GM12878 (cell line): ENCODE measurements at regions not wholly inside any gene's neighbourhood (a gene's known extent, or its start where the extent isn't known, plus 50 kb on each side); places are given as distances from the start of the nearest gene placed in this dataset.

Experiments
- ATF7 ChIP-seq: fragments of 450-650 bp; IDR thresholded peaks from 2 replicates; pipeline ENCODE4 v1.6.1; 2016; ENCODE audit warnings: low read depth, mild to moderate bottlenecking
- CTCF ChIP-seq, 3 experiments: IDR thresholded peaks in 2 of 3; conservative IDR thresholded peaks in 1 of 3; 2 replicates each; pipeline ENCODE4 v1.5.1; 2011; ENCODE audit warnings: low read depth in 3 of 3, low read length in 3 of 3, mild to moderate bottlenecking in 3 of 3, control low read depth in 2 of 3, moderate library complexity in 2 of 3, inconsistent platforms in 1 of 3, mixed read lengths in 1 of 3; ENCODE audit not compliant: control insufficient read depth in 2 of 3, insufficient read depth in 1 of 3; ENCODE audit errors: extremely low read depth in 1 of 3
- POLR2AphosphoS5 ChIP-seq: IDR thresholded peaks from 2 replicates; pipeline ENCODE4 v1.6.1; 2011; ENCODE audit warnings: mild to moderate bottlenecking, low read length, inconsistent platforms
- SMAD5 ChIP-seq: IDR thresholded peaks from 2 replicates; pipeline ENCODE4 v1.6.1; 2016; ENCODE audit warnings: antibody characterized with exemption, low read depth

DNA sequence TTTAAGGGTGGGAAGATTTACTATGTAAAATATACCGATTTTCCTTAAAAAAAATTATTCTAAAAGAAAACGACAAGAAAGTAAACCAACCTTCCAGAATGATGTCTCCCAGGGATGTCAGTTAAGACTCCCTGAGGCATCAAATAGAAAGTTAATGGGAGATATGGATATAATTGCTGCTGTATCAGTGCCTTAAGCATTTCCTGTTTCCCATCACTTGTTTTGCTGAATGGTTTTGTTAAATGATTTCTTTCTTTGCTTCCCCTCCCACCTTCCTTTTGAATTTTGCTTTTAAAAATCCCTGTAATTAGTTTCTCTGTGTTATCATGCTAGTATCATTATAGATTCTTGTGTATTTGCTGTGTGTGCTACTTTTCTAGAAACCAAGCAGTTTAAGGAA, 154.3 kb upstream of the CWC22 start:
- no peak for TF ChIP-seq CTCF (IDR thresholded peaks at IDR 0.05 in 2 of 3, conservative IDR thresholded peaks at IDR 0.05 in 1 of 3; ENCODE audit: control insufficient read depth in 2 of 3, extremely low read depth in 1 of 3, insufficient read depth in 1 of 3, low read depth in 3 of 3, low read length in 3 of 3)
- TF ChIP-seq ATF7: no peak
- no peak for TF ChIP-seq POLR2AphosphoS5
- TF ChIP-seq SMAD5: no peak
